Gastroesophageal sphincter (tissue), 3 donors: ENCODE measurements at regions not wholly inside any gene's neighbourhood (a gene's known extent, or its start where the extent isn't known, plus 50 kb on each side); places are given as distances from the start of the nearest gene placed in this dataset.

Experiments used
- EP300 ChIP-seq: sonication (generic); formaldehyde crosslinking; IDR thresholded peaks from one replicate; pipeline ENCODE4 v1.6.1; 2017; ENCODE audit warnings: antibody characterized with exemption, mild to moderate bottlenecking
- POLR2AphosphoS5 ChIP-seq: sonication (generic); formaldehyde crosslinking; IDR thresholded peaks from one replicate; pipeline ENCODE4 v1.6.1; 2017; ENCODE audit warnings: antibody characterized with exemption
- TF ChIP-seq, protein P1 (sequence below), 4 experiments: fragments of 200-600 bp in 2 of 4; fragments of 450-650 bp in 2 of 4; sonication (generic) in 1 of 4; IDR thresholded peaks; one replicate each; pipeline ENCODE4 v1.5.1; 2017 to 2019; ENCODE audit warnings: antibody characterized with exemption in 4 of 4, mild to moderate bottlenecking in 2 of 4, moderate library complexity in 2 of 4

DNA sequence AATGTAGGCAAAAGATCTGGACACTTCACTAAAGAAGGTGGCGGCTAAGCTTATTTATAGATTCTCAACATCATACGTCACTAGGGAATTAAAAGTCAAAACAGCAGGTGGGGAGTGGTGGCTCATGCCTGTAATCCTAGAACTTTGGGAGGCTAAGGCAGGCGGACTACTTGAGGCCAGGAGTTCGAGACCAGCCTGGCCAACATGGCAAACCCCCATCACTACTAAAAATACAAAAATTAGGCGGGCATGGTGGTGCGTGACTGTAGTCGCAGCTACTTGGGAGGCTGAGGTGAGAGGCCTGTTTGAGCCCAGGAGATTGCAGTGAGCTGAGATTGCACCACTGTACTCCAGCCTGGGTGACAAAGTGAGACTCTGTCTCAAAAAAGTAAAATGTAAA, 74.6 kb downstream of the GPX5 start:
- TF ChIP-seq, protein P1, sequence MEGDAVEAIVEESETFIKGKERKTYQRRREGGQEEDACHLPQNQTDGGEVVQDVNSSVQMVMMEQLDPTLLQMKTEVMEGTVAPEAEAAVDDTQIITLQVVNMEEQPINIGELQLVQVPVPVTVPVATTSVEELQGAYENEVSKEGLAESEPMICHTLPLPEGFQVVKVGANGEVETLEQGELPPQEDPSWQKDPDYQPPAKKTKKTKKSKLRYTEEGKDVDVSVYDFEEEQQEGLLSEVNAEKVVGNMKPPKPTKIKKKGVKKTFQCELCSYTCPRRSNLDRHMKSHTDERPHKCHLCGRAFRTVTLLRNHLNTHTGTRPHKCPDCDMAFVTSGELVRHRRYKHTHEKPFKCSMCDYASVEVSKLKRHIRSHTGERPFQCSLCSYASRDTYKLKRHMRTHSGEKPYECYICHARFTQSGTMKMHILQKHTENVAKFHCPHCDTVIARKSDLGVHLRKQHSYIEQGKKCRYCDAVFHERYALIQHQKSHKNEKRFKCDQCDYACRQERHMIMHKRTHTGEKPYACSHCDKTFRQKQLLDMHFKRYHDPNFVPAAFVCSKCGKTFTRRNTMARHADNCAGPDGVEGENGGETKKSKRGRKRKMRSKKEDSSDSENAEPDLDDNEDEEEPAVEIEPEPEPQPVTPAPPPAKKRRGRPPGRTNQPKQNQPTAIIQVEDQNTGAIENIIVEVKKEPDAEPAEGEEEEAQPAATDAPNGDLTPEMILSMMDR (IDR thresholded peaks at IDR 0.05): no peak
- no peak for TF ChIP-seq POLR2AphosphoS5
- no peak for TF ChIP-seq EP300
